Smooth muscle cell (in vitro differentiated cells): ENCODE measurements at regions not wholly inside any gene's neighbourhood (a gene's known extent, or its start where the extent isn't known, plus 50 kb on each side); places are given as distances from the start of the nearest gene placed in this dataset.

Experiments used
- DNase-seq: peaks from one replicate; lab custom pipeline; 2025; ENCODE audit not compliant: unreplicated experiment; lab: John Stamatoyannopoulos, UW
- H2AFZ ChIP-seq: fragments of 200-600 bp; sonication (generic); 2 replicates; pipeline ENCODE4 v1.6.0; 2016; ENCODE audit warnings: antibody characterized with exemption, low read depth, mild to moderate bottlenecking
- H3F3A ChIP-seq: fragments of 200-600 bp; sonication (generic); 2 replicates; pipeline ENCODE4 v1.6.0; 2017; ENCODE audit warnings: antibody characterized with exemption, low read depth
- H3K27ac ChIP-seq: fragments of 200-600 bp; sonication (generic); 2 replicates; pipeline ENCODE4 v1.5.1; 2016; ENCODE audit warnings: low read depth, mild to moderate bottlenecking
- H3K27me3 ChIP-seq: fragments of 200-600 bp; sonication (generic); 2 replicates; pipeline ENCODE4 v1.6.1; 2016; ENCODE audit warnings: low read depth, mild to moderate bottlenecking
- H3K36me3 ChIP-seq: fragments of 200-600 bp; sonication (generic); 2 replicates; pipeline ENCODE4 v1.5.1; 2016; ENCODE audit warnings: low read depth
- H3K4me1 ChIP-seq: fragments of 200-600 bp; sonication (generic); 2 replicates; pipeline ENCODE4 v1.5.1; 2016; ENCODE audit warnings: low read depth
- H3K4me2 ChIP-seq: fragments of 200-600 bp; sonication (generic); 2 replicates; pipeline ENCODE4 v1.6.0; 2016; ENCODE audit warnings: mild to moderate bottlenecking
- H3K4me3 ChIP-seq: fragments of 200-600 bp; sonication (generic); 2 replicates; pipeline ENCODE4 v1.5.1; 2016; ENCODE audit warnings: mild to moderate bottlenecking
- H3K79me2 ChIP-seq: fragments of 200-600 bp; sonication (generic); 2 replicates; pipeline ENCODE4 v1.6.0; 2016; ENCODE audit warnings: low read depth, mild to moderate bottlenecking
- H3K9ac ChIP-seq: fragments of 200-600 bp; sonication (generic); 2 replicates; pipeline ENCODE4 v1.6.0; 2016; ENCODE audit warnings: low read depth
- H3K9me3 ChIP-seq: fragments of 200-600 bp; sonication (generic); replicated peaks from 2 replicates; pipeline ENCODE4 v1.5.1; 2016; ENCODE audit warnings: low read depth
- H4K20me1 ChIP-seq: fragments of 200-600 bp; sonication (generic); 2 replicates; pipeline ENCODE4 v1.6.0; 2016; ENCODE audit warnings: low read depth
- CTCF ChIP-seq: fragments of 200-600 bp; sonication (generic); IDR thresholded peaks from 2 replicates; pipeline ENCODE4 v1.5.1; 2017; ENCODE audit warnings: borderline replicate concordance, mild to moderate bottlenecking, antibody characterized with exemption; ENCODE audit not compliant: insufficient read depth, poor library complexity, severe bottlenecking
- WGBS: methylation state at CpG from one replicate; pipeline ENCODE4 v1.1.7; 2016; ENCODE audit warnings: low lambda C conversion rate; 5-methylcytosine and 5-hydroxymethylcytosine counted together

GRCh38 chr6:137699031-137699683, 167.9 kb upstream of the TNFAIP3 start:
- no peaks in the 10 kb centered on the region for H3K27me3 ChIP-seq
- H3K79me2 ChIP-seq, result no peaks in the 10 kb centered on the region
- no peak overlapping the region for H2AFZ ChIP-seq
- no peaks in the 10 kb centered on the region for H3K36me3 ChIP-seq
- no peaks in the 10 kb centered on the region for H4K20me1 ChIP-seq
- H3K4me3 ChIP-seq, result no peak overlapping the region
- peak overlapping the region; percentile 52 for H3K4me2 ChIP-seq
- no peak for TF ChIP-seq CTCF
- no peak for DNase-seq
- H3F3A ChIP-seq, result peaks cover 19% of the 10 kb centered on the region
- H3K27ac ChIP-seq, result peak overlapping the region; percentile 51
- H3K9me3 ChIP-seq, result no peaks in the 10 kb centered on the region
- H3K9ac ChIP-seq, result peak overlapping the region; percentile 4
- peaks cover 25% of the 10 kb centered on the region for H3K4me1 ChIP-seq
- WGBS, result 33% methylated on average over 5 of the region's 5 CpGs

DNA sequence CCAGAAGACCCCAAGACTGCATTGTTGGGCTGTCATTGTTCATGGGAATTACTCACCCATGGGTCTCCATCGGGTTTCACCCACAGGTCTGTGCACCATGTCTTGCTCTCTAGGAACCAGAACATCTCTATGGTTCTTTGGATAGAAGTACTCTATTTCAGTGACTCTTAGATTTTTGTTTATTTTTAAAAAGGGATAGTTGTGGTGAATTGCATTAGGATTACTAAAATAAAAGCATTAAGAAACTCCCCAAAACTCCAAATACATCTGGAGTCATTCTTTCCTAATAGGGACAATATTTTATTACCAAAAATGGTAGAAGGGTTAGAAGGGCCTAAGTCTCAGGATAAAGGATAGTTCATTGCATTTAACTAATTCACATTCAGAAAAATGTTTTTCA, 166.9 kb upstream of the TNFAIP3 start:
- WGBS, result 100% methylated on average over 1 of the region's 1 CpG
- no peak for TF ChIP-seq CTCF

GRCh38 chr6:137700751-137701477, 166.1 kb upstream of the TNFAIP3 start:
- WGBS, result 80% methylated on average over 7 of the region's 7 CpGs
- no peaks in the 10 kb centered on the region for H3K9me3 ChIP-seq
- peaks cover 19% of the 10 kb centered on the region for H3F3A ChIP-seq
- DNase-seq, result no peak
- H2AFZ ChIP-seq, result no peak overlapping the region
- H3K4me1 ChIP-seq, result peaks cover 25% of the 10 kb centered on the region
- H4K20me1 ChIP-seq, result no peaks in the 10 kb centered on the region
- H3K79me2 ChIP-seq, result no peaks in the 10 kb centered on the region
- H3K36me3 ChIP-seq, result no peaks in the 10 kb centered on the region
- H3K27ac ChIP-seq, result no peak overlapping the region
- H3K4me2 ChIP-seq, result no peak overlapping the region
- TF ChIP-seq CTCF, result no peak
- H3K9ac ChIP-seq, result no peak overlapping the region
- H3K4me3 ChIP-seq, result no peak overlapping the region
- H3K27me3 ChIP-seq, result no peaks in the 10 kb centered on the region

More for the DNA sequence above, 166.9 kb upstream of the TNFAIP3 start:
- no peak overlapping the region for H3K9ac ChIP-seq
- H3K27ac ChIP-seq, result peak overlapping the region; percentile 51
- DNase-seq, result no peak
- no peak overlapping the region for H2AFZ ChIP-seq
- H3K27me3 ChIP-seq, result no peaks in the 10 kb centered on the region
- no peaks in the 10 kb centered on the region for H3K79me2 ChIP-seq
- no peaks in the 10 kb centered on the region for H3K36me3 ChIP-seq
- no peak overlapping the region for H3K4me3 ChIP-seq
- no peaks in the 10 kb centered on the region for H4K20me1 ChIP-seq
- H3K4me1 ChIP-seq, result peaks cover 25% of the 10 kb centered on the region
- no peaks in the 10 kb centered on the region for H3K9me3 ChIP-seq
- no peak overlapping the region for H3K4me2 ChIP-seq
- peaks cover 19% of the 10 kb centered on the region for H3F3A ChIP-seq
